ENCODE measurements at regions not wholly inside any gene's neighbourhood (a gene's known extent, or its start where the extent isn't known, plus 50 kb on each side); places are given as distances from the start of the nearest gene placed in this dataset.

DNA sequence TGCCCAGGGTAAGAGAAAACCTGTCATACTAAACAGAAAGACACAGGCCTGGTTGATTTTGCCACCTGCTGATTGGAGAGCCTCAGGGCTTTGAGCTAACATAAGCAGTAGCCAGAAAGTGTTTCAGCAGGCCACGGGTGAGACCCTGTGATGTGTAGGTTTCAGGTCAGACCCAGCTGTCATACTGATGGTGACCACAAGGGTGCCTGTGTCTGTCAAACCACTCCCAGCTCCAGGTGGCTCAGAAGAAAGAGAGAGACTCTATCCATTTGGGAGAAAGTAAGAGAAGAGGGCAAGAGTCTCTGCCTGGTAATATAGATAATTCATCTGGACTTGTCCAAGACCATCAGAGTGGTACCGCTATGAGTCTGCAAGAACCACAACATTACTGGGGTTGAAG, 72.8 kb upstream of the NLRP2B start:
- TF ChIP-seq, protein P1, sequence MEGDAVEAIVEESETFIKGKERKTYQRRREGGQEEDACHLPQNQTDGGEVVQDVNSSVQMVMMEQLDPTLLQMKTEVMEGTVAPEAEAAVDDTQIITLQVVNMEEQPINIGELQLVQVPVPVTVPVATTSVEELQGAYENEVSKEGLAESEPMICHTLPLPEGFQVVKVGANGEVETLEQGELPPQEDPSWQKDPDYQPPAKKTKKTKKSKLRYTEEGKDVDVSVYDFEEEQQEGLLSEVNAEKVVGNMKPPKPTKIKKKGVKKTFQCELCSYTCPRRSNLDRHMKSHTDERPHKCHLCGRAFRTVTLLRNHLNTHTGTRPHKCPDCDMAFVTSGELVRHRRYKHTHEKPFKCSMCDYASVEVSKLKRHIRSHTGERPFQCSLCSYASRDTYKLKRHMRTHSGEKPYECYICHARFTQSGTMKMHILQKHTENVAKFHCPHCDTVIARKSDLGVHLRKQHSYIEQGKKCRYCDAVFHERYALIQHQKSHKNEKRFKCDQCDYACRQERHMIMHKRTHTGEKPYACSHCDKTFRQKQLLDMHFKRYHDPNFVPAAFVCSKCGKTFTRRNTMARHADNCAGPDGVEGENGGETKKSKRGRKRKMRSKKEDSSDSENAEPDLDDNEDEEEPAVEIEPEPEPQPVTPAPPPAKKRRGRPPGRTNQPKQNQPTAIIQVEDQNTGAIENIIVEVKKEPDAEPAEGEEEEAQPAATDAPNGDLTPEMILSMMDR (IDR thresholded peaks at IDR 0.05) = no peak
- TF ChIP-seq POLR2A (IDR thresholded peaks at IDR 0.05) = no peak

All from Peyer's patch (tissue), 4 donors.